Stimulated activated CD4-positive, alpha-beta T cell treated with anti-CD3 and anti-CD28 coated beads, Interleukin-4, amount 100 ng/mL, for 24 hours (primary cell): ENCODE measurements at regions not wholly inside any gene's neighbourhood (a gene's known extent, or its start where the extent isn't known, plus 50 kb on each side); places are given as distances from the start of the nearest gene placed in this dataset.
"Not testable (repeated sequence)": the region's sequence is repeated elsewhere in the genome, so short reads cannot be mapped to it uniquely, and the experiment has no call there.

Source experiments
- DNase-seq: peaks from one replicate; pipeline ENCODE4 v3.0.0-alpha.2; 2020

- no peak for DNase-seq
These were observed 113.7 kb downstream of the CDCA7 start for GRCh38 chr2:173468266-173468793.

GRCh38 chr2:173472112-173472511 is 117.4 kb downstream of the CDCA7 start:
- no peak for DNase-seq

- no peak for DNase-seq
These were observed 128.5 kb downstream of the CDCA7 start for GRCh38 chr2:173483137-173483536.

GRCh38 chr2:173488861-173489260 is 134.2 kb downstream of the CDCA7 start:
- DNase-seq = no peak

- no peak for DNase-seq
These were observed 136.7 kb downstream of the CDCA7 start for GRCh38 chr2:173491418-173491817.

- no peak for DNase-seq
These were observed 139.2 kb downstream of the CDCA7 start for GRCh38 chr2:173493874-173494273.

- DNase-seq = no peak
These were observed 142.1 kb downstream of the CDCA7 start for GRCh38 chr2:173496746-173497145.

- DNase-seq = no peak
These were observed 146.3 kb downstream of the CDCA7 start for GRCh38 chr2:173500953-173501352.

GRCh38 chr2:173502296-173502695 is 147.6 kb downstream of the CDCA7 start:
- no peak for DNase-seq

- no peak for DNase-seq
These were observed 156.7 kb downstream of the CDCA7 start for GRCh38 chr2:173511357-173511756.

- DNase-seq = no peak
These were observed 157.3 kb downstream of the CDCA7 start for GRCh38 chr2:173511942-173512341.

GRCh38 chr2:173513107-173513727 is 158.5 kb downstream of the CDCA7 start:
- DNase-seq = no peak

- DNase-seq = no peak
These were observed 166.2 kb downstream of the CDCA7 start for GRCh38 chr2:173520918-173521317.

GRCh38 chr2:173521450-173522192 is 166.9 kb downstream of the CDCA7 start:
- no peak for DNase-seq

- DNase-seq = no peak
These were observed 168.8 kb downstream of the CDCA7 start for GRCh38 chr2:173523497-173523896.

- no peak for DNase-seq
These were observed 169.7 kb downstream of the CDCA7 start for GRCh38 chr2:173524256-173524955.

GRCh38 chr2:173532732-173533531 is 178.3 kb downstream of the CDCA7 start:
- DNase-seq = not testable (repeated sequence)

GRCh38 chr2:173537694-173538093 is 183.0 kb downstream of the CDCA7 start:
- no peak for DNase-seq

- DNase-seq = no peak
These were observed 184.9 kb downstream of the CDCA7 start for GRCh38 chr2:173539615-173540014.

GRCh38 chr2:173544641-173545363 is 190.1 kb downstream of the CDCA7 start:
- no peak for DNase-seq

GRCh38 chr2:173545364-173545763 is 190.7 kb downstream of the CDCA7 start:
- no peak for DNase-seq

GRCh38 chr2:173547499-173547898 is 192.8 kb downstream of the CDCA7 start:
- no peak for DNase-seq
